ENCODE measurements at regions not wholly inside any gene's neighbourhood (a gene's known extent, or its start where the extent isn't known, plus 50 kb on each side); places are given as distances from the start of the nearest gene placed in this dataset.
"Not testable (repeated sequence)": the region's sequence is repeated elsewhere in the genome, so short reads cannot be mapped to it uniquely, and the experiment has no call there.

DNA sequence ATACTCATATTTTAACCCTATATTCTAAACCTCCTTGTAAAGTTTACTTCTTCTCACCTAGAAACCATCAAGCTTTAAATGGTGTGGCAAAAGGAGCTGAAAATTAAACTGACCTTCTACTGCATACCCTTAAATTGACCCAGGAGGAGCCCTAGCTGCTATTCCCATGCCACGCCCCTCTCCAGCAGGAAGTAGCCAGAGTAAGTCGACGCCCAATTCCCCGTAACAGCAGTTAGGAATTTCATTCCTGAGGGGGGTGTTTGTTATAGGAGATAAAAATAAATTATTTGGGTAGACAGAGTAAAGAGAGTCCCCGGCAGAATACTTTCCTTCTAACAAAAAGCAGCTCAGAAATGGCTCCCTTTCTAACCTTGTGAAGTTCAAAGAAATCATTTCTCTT, 111.8 kb upstream of the FAM174A start:
- FAIRE-seq, result no peak
- no peak for TF ChIP-seq POLR2A (IDR thresholded peaks at IDR 0.05; ENCODE audit: low read depth, low read length)
- no peak for DNase-seq (ENCODE audit: insufficient read length, low spot score)

DNA sequence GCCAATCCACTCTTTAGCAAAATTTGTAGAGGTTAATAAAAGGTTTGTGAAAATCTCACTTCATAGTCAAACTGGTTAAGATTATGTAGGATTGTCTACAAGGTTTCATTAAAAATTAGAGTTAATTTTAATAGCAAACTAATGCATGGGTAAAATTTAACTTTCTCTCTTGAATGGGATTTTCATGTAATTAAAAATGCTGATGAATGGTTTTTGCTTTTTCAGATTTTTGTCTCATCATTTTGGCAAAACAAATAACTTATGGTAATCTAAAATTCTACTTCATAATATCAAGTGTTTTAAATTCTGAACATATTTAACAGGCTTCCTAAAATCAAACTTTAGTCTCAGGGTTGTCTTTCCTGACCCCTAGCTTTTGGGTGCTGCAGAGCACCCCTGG, 113.8 kb upstream of the FAM174A start:
- no peak for TF ChIP-seq POLR2A (IDR thresholded peaks at IDR 0.05; ENCODE audit: low read depth, low read length)
- no peak for FAIRE-seq
- DNase-seq (ENCODE audit: insufficient read length, low spot score), result no peak

DNA sequence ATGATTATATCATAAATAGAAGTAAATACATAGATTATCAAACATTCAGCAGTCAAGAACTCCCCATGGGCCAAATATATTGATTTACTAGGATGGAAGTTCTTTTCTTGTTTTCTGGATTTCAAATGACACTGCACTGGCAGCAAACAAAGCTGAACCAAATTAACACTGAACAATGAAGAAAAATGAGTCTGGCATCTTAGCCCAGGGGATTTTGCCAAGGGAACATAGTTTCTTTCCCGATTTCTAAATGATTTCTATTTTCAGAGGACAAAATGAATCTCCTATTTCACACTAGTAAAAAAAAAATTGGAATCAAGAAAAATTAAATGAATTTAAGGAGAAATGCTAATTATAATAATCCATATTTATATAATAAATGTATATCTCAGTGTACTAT, 116.9 kb upstream of the FAM174A start:
- no peak for FAIRE-seq
- TF ChIP-seq POLR2A (IDR thresholded peaks at IDR 0.05; ENCODE audit: low read depth, low read length), result no peak
- no peak for DNase-seq (ENCODE audit: insufficient read length, low spot score)

GRCh38 chr5:100409660-100410151, 125.5 kb upstream of the FAM174A start:
- no peak for TF ChIP-seq POLR2A (IDR thresholded peaks at IDR 0.05; ENCODE audit: low read depth, low read length)
- FAIRE-seq, result no peak
- no peak for DNase-seq (ENCODE audit: insufficient read length, low spot score)

DNA sequence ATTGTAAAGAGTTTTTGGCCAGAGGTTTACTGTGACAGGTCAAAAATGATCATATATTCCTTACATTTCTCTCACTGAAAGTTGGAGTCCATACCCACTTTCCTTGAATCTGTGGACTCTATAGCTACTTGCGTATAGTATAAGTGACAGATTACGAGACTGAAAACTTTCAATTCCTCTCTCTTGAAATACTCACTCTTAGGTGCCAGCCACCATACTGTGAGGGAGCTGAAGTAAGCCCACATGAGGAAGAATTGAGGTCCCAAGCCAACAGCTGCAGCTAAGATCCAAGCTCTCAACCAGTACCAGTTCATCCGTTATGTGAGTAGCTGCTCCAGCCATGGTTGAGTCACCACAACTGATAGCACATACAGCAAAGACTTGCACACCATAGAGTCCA, 128.1 kb upstream of the FAM174A start:
- DNase-seq (ENCODE audit: insufficient read length, low spot score) (no peak), FAIRE-seq (no peak)
- TF ChIP-seq POLR2A (IDR thresholded peaks at IDR 0.05; ENCODE audit: low read depth, low read length), result no peak

DNA sequence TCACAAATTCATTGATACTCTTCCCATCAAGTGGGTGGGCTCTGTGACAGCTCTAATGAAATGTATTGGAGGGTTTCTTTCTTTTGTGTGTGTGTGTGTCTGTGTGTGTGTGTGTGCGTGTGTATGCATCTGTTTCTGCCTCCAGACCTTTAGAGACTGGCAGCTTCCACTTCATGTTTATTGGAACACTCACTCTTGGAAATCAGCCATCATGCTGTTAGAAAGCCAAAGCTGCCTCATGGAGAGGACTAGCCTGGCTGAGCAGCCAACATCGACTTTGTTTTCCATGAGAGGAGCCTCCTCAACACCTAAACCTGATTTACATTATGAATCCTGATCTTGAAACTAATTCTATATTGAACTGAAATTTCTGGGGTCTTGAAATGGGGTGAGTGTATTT, 128.5 kb upstream of the FAM174A start:
- no peak for TF ChIP-seq POLR2A (IDR thresholded peaks at IDR 0.05; ENCODE audit: low read depth, low read length)
- FAIRE-seq (no peak), DNase-seq (ENCODE audit: insufficient read length, low spot score) (no peak)

DNA sequence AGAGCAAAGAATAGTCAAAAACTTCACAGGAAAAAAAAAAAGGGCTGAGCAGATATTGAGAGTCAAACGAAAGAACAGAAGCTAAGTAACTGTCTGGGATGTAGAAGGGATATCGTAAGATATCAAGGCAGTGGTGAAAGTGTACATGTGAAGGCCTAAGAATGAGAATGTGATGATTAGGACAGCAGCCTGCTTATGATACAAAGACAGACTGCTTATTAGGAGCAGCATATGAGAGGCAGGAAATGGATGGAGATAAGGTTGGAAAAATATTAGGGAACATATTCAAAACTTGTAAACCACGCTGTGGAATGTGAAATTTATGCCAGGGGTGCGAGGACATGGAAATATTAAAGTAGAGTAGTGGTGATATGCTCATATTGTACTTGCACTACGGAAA, 133.1 kb upstream of the FAM174A start:
- no peak for TF ChIP-seq POLR2A (IDR thresholded peaks at IDR 0.05; ENCODE audit: low read depth, low read length)
- DNase-seq (ENCODE audit: insufficient read length, low spot score) (no peak), FAIRE-seq (no peak)

- DNase-seq (ENCODE audit: insufficient read length, low spot score), result no peak
- no peak for TF ChIP-seq POLR2A (IDR thresholded peaks at IDR 0.05; ENCODE audit: low read depth, low read length)
- no peak for FAIRE-seq
Observed at GRCh38 chr5:100401149-100401548, 134.0 kb upstream of the FAM174A start.

DNA sequence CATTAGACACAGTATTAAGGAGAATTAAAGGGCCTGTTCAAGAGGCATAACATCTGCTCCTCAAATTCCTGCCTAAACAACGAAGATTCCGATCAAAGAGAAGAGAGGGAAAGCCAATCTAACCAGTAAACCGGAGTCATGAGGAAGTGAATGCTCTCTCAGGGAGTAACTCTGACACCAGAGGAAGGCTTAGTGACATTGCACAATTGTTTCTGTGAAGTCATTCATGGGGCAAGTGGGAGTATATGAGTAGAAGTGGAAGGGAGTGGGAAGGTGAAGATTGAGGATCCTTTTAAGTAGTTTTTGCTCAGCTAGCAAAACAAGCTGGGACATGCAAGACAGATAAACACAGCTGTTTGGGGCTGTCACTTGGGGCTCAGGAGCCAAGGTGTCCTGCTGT, 136.4 kb upstream of the FAM174A start:
- not testable (repeated sequence) for DNase-seq (ENCODE audit: insufficient read length, low spot score)
- peak; percentile 77 for FAIRE-seq

GRCh38 chr5:100379254-100379858, 155.8 kb upstream of the FAM174A start:
- DNase-seq (ENCODE audit: insufficient read length, low spot score); FAIRE-seq: not testable (repeated sequence)

DNA sequence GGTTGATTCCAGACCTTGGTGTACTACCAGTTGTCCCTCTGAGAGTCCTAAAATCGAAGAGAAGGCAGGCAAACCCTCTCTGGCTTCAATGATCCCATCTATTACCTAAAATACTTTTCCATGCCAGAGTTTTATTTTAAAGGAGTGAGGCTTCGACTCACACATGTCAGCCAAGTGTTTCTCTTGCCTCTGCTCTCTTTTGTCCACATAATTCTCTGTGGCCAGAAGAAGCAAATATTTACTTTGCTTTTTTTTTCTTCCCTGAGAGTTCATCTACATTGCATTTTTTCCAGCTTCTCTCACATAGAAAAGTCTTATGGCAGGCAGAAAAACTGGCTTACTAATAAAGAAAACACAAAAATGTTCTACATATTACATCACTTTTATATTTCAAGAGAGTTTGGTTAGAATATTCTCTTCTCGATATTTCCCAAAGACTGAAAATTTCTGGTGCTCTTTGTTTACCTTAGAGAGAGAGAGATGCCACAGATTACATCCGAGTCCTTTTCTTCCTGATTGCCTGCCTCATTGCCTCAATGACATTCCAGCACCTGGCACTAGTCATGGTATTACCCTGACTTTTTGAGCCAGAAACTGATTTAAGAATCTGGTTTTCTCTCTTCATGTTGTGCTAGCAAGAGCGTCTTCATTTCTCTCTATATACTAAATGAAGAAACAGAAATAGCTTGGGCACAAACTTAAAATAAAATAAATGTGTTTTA, 170.3 kb upstream of the FAM174A start:
- peak; percentile 60 for FAIRE-seq
- not testable (repeated sequence) for DNase-seq (ENCODE audit: insufficient read length, low spot score)

- peak; percentile 84 for FAIRE-seq
- not testable (repeated sequence) for DNase-seq (ENCODE audit: insufficient read length, low spot score)
Observed at GRCh38 chr5:100364343-100364742, 170.8 kb upstream of the FAM174A start.

DNA sequence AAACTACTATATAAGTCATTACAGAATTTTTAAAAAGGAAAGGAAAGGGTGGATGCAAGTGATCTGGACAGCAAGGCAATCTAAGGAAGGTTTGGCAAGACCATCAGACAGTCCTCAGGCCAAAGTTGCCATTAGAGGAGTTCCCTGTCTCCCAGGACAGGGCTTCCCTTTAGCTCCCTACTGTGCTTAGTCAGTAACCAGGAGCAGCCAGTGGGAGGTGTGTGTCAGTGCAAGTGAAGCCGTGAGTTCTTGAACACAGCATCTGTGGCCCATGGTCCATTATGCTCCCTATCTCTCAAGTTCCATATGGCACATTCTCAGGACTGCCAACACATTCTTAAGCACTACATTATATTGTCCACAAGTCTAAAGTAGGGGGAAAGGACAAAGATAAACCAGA, 175.2 kb upstream of the FAM174A start:
- not testable (repeated sequence) for DNase-seq (ENCODE audit: insufficient read length, low spot score); FAIRE-seq

- DNase-seq (ENCODE audit: insufficient read length, low spot score), result not testable (repeated sequence)
- peak; percentile 84 for FAIRE-seq
Observed at GRCh38 chr5:100346269-100346668, 188.9 kb upstream of the FAM174A start.

DNA sequence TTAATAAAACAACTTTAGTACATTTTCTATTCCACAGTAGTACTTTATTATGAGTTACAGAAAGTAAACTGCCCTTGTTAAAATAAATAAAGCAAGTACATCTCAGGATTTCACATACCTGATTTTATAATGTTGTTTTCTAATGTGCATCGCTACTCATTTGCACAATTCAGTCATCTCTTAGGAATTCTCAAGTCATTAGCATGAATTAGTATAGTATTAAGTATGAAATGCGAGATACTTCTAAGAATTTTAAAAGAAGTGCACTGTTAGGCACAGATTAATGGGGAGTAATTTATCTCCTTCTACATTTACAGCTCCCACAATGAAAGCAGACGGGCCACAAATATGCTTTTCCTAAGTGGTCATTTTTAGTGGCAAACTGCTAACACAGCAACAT, 193.7 kb upstream of the FAM174A start:
- not testable (repeated sequence) for DNase-seq (ENCODE audit: insufficient read length, low spot score)
- FAIRE-seq, result peak; percentile 84

DNA sequence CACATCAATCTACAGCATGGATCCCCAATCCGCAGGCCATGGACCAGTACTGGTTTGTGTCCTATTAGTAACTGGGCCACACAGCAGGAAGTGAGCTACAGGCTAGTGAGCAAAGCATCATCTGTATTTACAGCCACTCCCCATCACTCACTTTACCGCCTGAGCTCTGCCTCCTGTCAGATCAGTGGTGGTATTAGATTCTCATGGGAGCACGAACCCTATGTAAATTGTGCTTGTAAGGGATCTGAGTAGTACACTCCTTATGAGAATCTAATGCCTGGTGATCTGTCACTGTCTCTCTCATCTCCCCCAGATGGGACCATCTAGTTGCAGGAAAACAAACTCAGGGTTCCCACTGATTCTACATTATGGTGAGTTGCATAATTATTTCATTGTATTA, 212.7 kb upstream of the FAM174A start:
- FAIRE-seq, result no peak
- TF ChIP-seq POLR2A (IDR thresholded peaks at IDR 0.05; ENCODE audit: low read depth, low read length), result no peak
- no peak for DNase-seq (ENCODE audit: insufficient read length, low spot score)

Data from H54 (cell line).